GM23338 (cell line): ENCODE measurements at regions not wholly inside any gene's neighbourhood (a gene's known extent, or its start where the extent isn't known, plus 50 kb on each side); places are given as distances from the start of the nearest gene placed in this dataset.

Experiments used
- NANOG ChIP-seq: IDR thresholded peaks from 2 replicates; pipeline ENCODE4 v1.6.1; 2016; ENCODE audit warnings: antibody characterized with exemption, borderline replicate concordance
- POLR2AphosphoS5 ChIP-seq: IDR thresholded peaks from 2 replicates; pipeline ENCODE4 v1.6.1; 2016; ENCODE audit warnings: antibody characterized with exemption, low read depth
- ZNF114 ChIP-seq: fragments of 250-450 bp; sonication (Bioruptor Pico); IDR thresholded peaks from 2 replicates; pipeline ENCODE4 v1.5.0; 2020; ENCODE audit warnings: mild to moderate bottlenecking, moderate library complexity
- TF ChIP-seq, protein P1 (sequence below): fragments of 250-450 bp; sonication (Bioruptor Pico); IDR thresholded peaks from 2 replicates; pipeline ENCODE4 v1.5.0; 2020; ENCODE audit warnings: mild to moderate bottlenecking, moderate library complexity
- TF ChIP-seq, protein P2 (sequence below): IDR thresholded peaks from 2 replicates; pipeline ENCODE4 v1.6.1; 2016; ENCODE audit warnings: antibody characterized with exemption
- TF ChIP-seq, protein P3 (sequence below), 2 experiments: fragments of 200-600 bp in 1 of 2; sonication (generic) in 1 of 2; conservative IDR thresholded peaks; 2 replicates each; pipeline versions ENCODE4 v1.5.1 to v1.6.1; 2016 to 2017; ENCODE audit warnings: antibody characterized with exemption in 2 of 2, low read depth in 2 of 2, mild to moderate bottlenecking in 2 of 2, moderate library complexity in 1 of 2

DNA sequence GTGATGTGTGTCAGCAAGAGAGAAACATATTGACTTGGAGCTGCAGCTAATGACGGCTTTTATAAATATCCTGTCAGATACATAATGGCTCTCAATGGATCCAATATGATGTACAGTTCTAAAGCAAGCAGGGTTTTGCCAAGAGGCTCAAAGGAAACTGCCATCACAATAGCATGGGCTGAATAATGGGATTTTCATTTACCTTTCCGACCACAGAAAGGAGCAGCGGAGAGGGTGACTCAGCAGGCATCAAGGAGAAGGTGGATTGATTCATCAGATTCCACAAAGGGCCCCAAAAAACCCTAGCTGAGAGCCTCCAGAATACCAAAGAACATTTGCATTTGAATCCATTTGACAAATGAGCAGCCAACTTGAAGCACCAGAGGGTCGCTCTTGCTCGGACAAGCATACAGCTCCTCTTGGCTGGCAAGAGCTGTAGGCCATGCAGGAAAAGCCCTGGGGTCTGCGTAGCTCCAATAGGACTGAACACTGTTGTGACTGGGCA is 355.7 kb upstream of the NOCT start (continued):
- TF ChIP-seq, protein P1, sequence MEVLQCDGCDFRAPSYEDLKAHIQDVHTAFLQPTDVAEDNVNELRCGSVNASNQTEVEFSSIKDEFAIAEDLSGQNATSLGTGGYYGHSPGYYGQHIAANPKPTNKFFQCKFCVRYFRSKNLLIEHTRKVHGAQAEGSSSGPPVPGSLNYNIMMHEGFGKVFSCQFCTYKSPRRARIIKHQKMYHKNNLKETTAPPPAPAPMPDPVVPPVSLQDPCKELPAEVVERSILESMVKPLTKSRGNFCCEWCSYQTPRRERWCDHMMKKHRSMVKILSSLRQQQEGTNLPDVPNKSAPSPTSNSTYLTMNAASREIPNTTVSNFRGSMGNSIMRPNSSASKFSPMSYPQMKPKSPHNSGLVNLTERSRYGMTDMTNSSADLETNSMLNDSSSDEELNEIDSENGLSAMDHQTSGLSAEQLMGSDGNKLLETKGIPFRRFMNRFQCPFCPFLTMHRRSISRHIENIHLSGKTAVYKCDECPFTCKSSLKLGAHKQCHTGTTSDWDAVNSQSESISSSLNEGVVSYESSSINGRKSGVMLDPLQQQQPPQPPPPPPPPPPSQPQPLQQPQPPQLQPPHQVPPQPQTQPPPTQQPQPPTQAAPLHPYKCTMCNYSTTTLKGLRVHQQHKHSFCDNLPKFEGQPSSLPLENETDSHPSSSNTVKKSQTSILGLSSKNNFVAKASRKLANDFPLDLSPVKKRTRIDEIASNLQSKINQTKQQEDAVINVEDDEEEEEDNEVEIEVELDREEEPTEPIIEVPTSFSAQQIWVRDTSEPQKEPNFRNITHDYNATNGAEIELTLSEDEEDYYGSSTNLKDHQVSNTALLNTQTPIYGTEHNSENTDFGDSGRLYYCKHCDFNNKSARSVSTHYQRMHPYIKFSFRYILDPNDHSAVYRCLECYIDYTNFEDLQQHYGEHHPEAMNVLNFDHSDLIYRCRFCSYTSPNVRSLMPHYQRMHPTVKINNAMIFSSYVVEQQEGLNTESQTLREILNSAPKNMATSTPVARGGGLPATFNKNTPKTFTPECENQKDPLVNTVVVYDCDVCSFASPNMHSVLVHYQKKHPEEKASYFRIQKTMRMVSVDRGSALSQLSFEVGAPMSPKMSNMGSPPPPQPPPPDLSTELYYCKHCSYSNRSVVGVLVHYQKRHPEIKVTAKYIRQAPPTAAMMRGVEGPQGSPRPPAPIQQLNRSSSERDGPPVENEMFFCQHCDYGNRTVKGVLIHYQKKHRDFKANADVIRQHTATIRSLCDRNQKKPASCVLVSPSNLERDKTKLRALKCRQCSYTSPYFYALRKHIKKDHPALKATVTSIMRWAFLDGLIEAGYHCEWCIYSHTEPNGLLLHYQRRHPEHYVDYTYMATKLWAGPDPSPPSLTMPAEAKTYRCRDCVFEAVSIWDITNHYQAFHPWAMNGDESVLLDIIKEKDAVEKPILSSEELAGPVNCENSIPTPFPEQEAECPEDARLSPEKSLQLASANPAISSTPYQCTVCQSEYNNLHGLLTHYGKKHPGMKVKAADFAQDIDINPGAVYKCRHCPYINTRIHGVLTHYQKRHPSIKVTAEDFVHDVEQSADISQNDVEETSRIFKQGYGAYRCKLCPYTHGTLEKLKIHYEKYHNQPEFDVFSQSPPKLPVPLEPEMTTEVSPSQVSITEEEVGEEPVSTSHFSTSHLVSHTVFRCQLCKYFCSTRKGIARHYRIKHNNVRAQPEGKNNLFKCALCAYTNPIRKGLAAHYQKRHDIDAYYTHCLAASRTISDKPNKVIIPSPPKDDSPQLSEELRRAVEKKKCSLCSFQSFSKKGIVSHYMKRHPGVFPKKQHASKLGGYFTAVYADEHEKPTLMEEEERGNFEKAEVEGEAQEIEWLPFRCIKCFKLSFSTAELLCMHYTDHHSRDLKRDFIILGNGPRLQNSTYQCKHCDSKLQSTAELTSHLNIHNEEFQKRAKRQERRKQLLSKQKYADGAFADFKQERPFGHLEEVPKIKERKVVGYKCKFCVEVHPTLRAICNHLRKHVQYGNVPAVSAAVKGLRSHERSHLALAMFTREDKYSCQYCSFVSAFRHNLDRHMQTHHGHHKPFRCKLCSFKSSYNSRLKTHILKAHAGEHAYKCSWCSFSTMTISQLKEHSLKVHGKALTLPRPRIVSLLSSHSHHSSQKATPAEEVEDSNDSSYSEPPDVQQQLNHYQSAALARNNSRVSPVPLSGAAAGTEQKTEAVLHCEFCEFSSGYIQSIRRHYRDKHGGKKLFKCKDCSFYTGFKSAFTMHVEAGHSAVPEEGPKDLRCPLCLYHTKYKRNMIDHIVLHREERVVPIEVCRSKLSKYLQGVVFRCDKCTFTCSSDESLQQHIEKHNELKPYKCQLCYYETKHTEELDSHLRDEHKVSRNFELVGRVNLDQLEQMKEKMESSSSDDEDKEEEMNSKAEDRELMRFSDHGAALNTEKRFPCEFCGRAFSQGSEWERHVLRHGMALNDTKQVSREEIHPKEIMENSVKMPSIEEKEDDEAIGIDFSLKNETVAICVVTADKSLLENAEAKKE (CRISPR knock-in tag): peak; percentile 99
- TF ChIP-seq NANOG (peak; percentile 74), ZNF114 (CRISPR knock-in tag) (peak; percentile 55; the same call in 1 of the 2 replicates), POLR2AphosphoS5 (no peak)
- TF ChIP-seq, protein P2, sequence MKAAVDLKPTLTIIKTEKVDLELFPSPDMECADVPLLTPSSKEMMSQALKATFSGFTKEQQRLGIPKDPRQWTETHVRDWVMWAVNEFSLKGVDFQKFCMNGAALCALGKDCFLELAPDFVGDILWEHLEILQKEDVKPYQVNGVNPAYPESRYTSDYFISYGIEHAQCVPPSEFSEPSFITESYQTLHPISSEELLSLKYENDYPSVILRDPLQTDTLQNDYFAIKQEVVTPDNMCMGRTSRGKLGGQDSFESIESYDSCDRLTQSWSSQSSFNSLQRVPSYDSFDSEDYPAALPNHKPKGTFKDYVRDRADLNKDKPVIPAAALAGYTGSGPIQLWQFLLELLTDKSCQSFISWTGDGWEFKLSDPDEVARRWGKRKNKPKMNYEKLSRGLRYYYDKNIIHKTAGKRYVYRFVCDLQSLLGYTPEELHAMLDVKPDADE: no peak
- TF ChIP-seq, protein P3, sequence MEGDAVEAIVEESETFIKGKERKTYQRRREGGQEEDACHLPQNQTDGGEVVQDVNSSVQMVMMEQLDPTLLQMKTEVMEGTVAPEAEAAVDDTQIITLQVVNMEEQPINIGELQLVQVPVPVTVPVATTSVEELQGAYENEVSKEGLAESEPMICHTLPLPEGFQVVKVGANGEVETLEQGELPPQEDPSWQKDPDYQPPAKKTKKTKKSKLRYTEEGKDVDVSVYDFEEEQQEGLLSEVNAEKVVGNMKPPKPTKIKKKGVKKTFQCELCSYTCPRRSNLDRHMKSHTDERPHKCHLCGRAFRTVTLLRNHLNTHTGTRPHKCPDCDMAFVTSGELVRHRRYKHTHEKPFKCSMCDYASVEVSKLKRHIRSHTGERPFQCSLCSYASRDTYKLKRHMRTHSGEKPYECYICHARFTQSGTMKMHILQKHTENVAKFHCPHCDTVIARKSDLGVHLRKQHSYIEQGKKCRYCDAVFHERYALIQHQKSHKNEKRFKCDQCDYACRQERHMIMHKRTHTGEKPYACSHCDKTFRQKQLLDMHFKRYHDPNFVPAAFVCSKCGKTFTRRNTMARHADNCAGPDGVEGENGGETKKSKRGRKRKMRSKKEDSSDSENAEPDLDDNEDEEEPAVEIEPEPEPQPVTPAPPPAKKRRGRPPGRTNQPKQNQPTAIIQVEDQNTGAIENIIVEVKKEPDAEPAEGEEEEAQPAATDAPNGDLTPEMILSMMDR (conservative IDR thresholded peaks at IDR 0.05; ENCODE audit: low read depth in 2 of 2): no peak
